GM13976 (cell line): ENCODE measurements at regions not wholly inside any gene's neighbourhood (a gene's known extent, or its start where the extent isn't known, plus 50 kb on each side); places are given as distances from the start of the nearest gene placed in this dataset.

ENCODE experiments used
- DNase-seq: peaks from one replicate; pipeline ENCODE4 v3.0.0; 2012; ENCODE audit warnings: low spot score
- in situ Hi-C: fragments of 300-500 bp; cut with MboI; formaldehyde crosslinking; loops from one replicate; pipeline ENCODE4 v1.12.0; 2022; ENCODE audit warnings: low sequenced_read_pairs, mixed read lengths, inconsistent platforms; ENCODE audit not compliant: unreplicated experiment
- TF ChIP-seq, protein P1 (sequence below): IDR thresholded peaks from 2 replicates; pipeline ENCODE4 v1.5.1; 2012; ENCODE audit warnings: borderline replicate concordance, mild to moderate bottlenecking; ENCODE audit not compliant: insufficient read depth; ENCODE audit errors: extremely low read depth, missing control alignments, control extremely low read depth

DNA sequence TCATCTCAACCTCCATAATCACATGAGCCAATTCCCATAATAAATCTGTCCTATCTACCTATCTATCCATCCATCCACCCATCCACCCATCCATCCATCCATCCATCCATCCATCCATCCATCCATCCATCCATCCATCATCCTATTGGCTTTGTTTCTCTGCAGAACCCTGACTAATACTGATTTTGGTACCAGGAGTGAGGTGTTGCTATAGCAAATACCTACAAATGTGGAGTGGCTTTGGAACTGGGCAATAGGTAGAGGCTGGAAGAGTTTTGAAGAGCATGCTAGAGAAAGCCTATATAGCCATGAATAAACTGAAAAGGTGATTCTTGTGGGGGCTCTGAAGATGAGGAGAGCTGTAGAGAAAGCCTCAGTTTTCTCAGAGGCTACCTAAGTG, 88.7 kb upstream of the ANKRD28 start:
- in situ Hi-C loops = no loop called here
- DNase-seq = no peak

DNA sequence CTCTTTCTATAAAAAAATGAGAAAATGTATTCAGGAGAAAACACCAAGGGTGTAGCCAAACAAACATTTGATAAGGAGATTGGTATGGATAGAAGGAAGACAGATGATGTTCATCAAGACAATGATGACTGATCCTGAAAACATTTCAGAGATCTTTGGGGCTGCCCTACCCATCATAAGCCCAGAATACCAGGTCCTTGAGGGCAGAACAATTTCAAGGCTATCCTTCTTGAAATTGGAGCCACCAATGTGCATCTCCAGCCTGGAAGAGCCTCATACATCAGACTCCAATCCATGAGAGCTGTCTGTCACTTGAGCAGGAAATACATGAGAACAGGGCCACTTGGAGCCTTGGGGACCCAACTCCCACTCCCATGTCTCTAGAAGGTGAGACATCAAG, 89.5 kb upstream of the ANKRD28 start:
- no peak for DNase-seq
- in situ Hi-C loops = no loop called here
- TF ChIP-seq, protein P1, sequence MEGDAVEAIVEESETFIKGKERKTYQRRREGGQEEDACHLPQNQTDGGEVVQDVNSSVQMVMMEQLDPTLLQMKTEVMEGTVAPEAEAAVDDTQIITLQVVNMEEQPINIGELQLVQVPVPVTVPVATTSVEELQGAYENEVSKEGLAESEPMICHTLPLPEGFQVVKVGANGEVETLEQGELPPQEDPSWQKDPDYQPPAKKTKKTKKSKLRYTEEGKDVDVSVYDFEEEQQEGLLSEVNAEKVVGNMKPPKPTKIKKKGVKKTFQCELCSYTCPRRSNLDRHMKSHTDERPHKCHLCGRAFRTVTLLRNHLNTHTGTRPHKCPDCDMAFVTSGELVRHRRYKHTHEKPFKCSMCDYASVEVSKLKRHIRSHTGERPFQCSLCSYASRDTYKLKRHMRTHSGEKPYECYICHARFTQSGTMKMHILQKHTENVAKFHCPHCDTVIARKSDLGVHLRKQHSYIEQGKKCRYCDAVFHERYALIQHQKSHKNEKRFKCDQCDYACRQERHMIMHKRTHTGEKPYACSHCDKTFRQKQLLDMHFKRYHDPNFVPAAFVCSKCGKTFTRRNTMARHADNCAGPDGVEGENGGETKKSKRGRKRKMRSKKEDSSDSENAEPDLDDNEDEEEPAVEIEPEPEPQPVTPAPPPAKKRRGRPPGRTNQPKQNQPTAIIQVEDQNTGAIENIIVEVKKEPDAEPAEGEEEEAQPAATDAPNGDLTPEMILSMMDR = no peak

More for the DNA sequence above, 88.7 kb upstream of the ANKRD28 start:
- TF ChIP-seq, protein P1 = no peak

DNA sequence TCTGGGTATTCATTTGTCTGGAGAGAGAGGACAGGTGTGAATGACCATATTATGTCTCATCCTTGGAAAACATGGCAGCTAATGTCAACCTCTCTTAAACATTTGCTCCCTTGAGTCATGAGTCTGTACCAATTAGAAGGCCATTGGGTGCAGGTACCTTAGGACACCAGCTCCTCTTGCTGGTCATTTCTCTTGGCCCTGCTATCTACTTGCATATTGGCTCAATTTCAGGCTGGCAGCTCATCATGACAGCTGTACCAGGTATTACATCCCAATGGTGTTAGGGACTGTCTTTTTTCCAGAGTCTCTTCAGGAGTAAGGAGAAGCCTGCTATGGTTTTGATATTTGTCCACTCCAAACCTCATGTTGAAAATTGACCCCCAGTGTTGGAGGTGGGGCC, 92.2 kb upstream of the ANKRD28 start:
- no peak for DNase-seq
- TF ChIP-seq, protein P1 = no peak
- in situ Hi-C loops = no loop called here

GRCh38 chr3:15892311-15893227, 94.8 kb upstream of the ANKRD28 start:
- TF ChIP-seq, protein P1 = no peak
- in situ Hi-C loops = no loop called here

GRCh38 chr3:15894382-15894781, 96.6 kb upstream of the ANKRD28 start:
- no peak for DNase-seq
- TF ChIP-seq, protein P1 = no peak
- in situ Hi-C loops = no loop called here

More at GRCh38 chr3:15892311-15893227, 94.8 kb upstream of the ANKRD28 start:
- DNase-seq = no peak

GRCh38 chr3:15896500-15896899, 98.7 kb upstream of the ANKRD28 start:
- TF ChIP-seq, protein P1 = no peak
- no peak for DNase-seq
- in situ Hi-C loops = no loop called here
